ENCODE measurements at regions not wholly inside any gene's neighbourhood (a gene's known extent, or its start where the extent isn't known, plus 50 kb on each side); places are given as distances from the start of the nearest gene placed in this dataset.
"Not testable (repeated sequence)": the region's sequence is repeated elsewhere in the genome, so short reads cannot be mapped to it uniquely, and the experiment has no call there.

GRCh38 chr4:175033162-175033561 is 115.0 kb downstream of the ADAM29 start:
- no peak for DNase-seq

GRCh38 chr4:175034007-175034406 is 115.8 kb downstream of the ADAM29 start:
- DNase-seq = no peak

GRCh38 chr4:175034986-175035705 is 117.0 kb downstream of the ADAM29 start:
- no peak for DNase-seq

- no peak for DNase-seq
These were observed 117.7 kb downstream of the ADAM29 start for GRCh38 chr4:175035905-175036304.

GRCh38 chr4:175048111-175048784 is 130.1 kb downstream of the ADAM29 start:
- DNase-seq = no peak

- DNase-seq = no peak
These were observed 130.7 kb downstream of the ADAM29 start for GRCh38 chr4:175048906-175049305.

- no peak for DNase-seq
These were observed 133.8 kb downstream of the ADAM29 start for GRCh38 chr4:175051974-175052373.

- DNase-seq = no peak
These were observed 136.8 kb downstream of the ADAM29 start for GRCh38 chr4:175054980-175055379.

- DNase-seq = no peak
These were observed 144.0 kb downstream of the ADAM29 start for GRCh38 chr4:175062183-175062592.

GRCh38 chr4:175065228-175065627 is 147.1 kb downstream of the ADAM29 start:
- DNase-seq = no peak

- DNase-seq = no peak
These were observed 148.9 kb downstream of the ADAM29 start for GRCh38 chr4:175066923-175067627.

- no peak for DNase-seq
These were observed 150.1 kb downstream of the ADAM29 start for GRCh38 chr4:175068266-175068665.

GRCh38 chr4:175070444-175070843 is 152.3 kb downstream of the ADAM29 start:
- DNase-seq = no peak

- DNase-seq = no peak
These were observed 153.0 kb downstream of the ADAM29 start for GRCh38 chr4:175071123-175071522.

GRCh38 chr4:175087145-175087544 is 169.0 kb downstream of the ADAM29 start:
- DNase-seq = no peak

GRCh38 chr4:175090116-175090515 is 172.0 kb downstream of the ADAM29 start:
- DNase-seq = no peak

- no peak for DNase-seq
These were observed 173.5 kb downstream of the ADAM29 start for GRCh38 chr4:175091649-175092048.

GRCh38 chr4:175092114-175092513 is 174.0 kb downstream of the ADAM29 start:
- no peak for DNase-seq

- DNase-seq = not testable (repeated sequence)
These were observed 174.9 kb downstream of the ADAM29 start for GRCh38 chr4:175093055-175093454.

GRCh38 chr4:175103403-175103802 is 185.2 kb downstream of the ADAM29 start:
- no peak for DNase-seq

GRCh38 chr4:175106301-175106700 is 188.1 kb downstream of the ADAM29 start:
- DNase-seq = no peak

GRCh38 chr4:175109933-175110332 is 191.8 kb downstream of the ADAM29 start:
- no peak for DNase-seq

- DNase-seq = no peak
These were observed 207.4 kb downstream of the ADAM29 start for GRCh38 chr4:175125410-175126068.

All from T-helper 2 cell (primary cell).